IPS DF 6.9 (cell line): ENCODE measurements at regions not wholly inside any gene's neighbourhood (a gene's known extent, or its start where the extent isn't known, plus 50 kb on each side); places are given as distances from the start of the nearest gene placed in this dataset.

Experiments used
- DNase-seq: peaks from one replicate; pipeline ENCODE4 v3.0.0-alpha.2; 2013; ENCODE audit warnings: low read depth, low spot score
- H3K27ac ChIP-seq: one replicate; pipeline ENCODE4 v1.5.1; 2013; ENCODE audit warnings: low read length, control low read depth
- H3K27me3 ChIP-seq: 2 replicates; pipeline ENCODE4 v1.6.1; 2013; ENCODE audit warnings: mild to moderate bottlenecking, low read length; ENCODE audit not compliant: control insufficient read depth, insufficient read depth
- H3K36me3 ChIP-seq: 2 replicates; pipeline ENCODE4 v1.6.1; 2013; ENCODE audit warnings: low read length; ENCODE audit not compliant: control insufficient read depth, insufficient read depth
- H3K4me1 ChIP-seq: 2 replicates; pipeline ENCODE4 v1.6.1; 2013; ENCODE audit warnings: low read length; ENCODE audit not compliant: control insufficient read depth, insufficient read depth
- H3K4me3 ChIP-seq: 2 replicates; pipeline ENCODE4 v1.5.1; 2013; ENCODE audit warnings: mild to moderate bottlenecking, low read length
- H3K9me3 ChIP-seq: 2 replicates; pipeline ENCODE4 v1.6.1; 2013; ENCODE audit warnings: low read length, inconsistent platforms; ENCODE audit not compliant: control insufficient read depth, insufficient read depth
- WGBS: extraction: QIAGEN DNeasy Blood & Tissue Kit; methylation state at CpG from one replicate; pipeline ENCODE4 v1.1.7; 2013; ENCODE audit warnings: mixed read lengths, missing lambda C conversion rate; ENCODE audit not compliant: insufficient read length, insufficient coverage; 5-methylcytosine and 5-hydroxymethylcytosine counted together

DNA sequence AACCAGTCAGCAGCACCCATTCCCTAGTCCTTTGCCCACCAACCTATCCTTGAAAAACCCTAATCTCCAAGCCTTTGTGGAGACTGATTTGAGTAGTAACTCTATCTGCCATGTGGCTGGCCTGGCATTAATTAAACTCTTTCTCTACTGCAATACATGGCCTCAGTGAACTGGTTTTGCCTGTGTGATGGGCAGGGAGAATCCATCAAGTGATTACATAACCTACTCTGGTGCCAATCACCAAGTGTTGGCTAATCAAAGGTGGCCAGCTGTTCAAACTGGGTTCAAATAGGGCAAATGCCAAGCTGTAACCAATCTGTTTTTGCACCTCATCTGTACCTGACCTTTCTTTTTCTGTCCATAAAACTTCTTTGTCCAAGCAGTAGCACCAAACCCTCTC is 139.8 kb upstream of the XPO1 start:
- Histone ChIP-seq H3K9me3 (no peaks in the 10 kb centered on the region), H3K36me3 (no peaks in the 10 kb centered on the region), H3K4me3 (no peak overlapping the region), H3K4me1 (no peaks in the 10 kb centered on the region), H3K27ac (no peak overlapping the region), H3K27me3 (no peaks in the 10 kb centered on the region)
- DNase-seq: no peak

- no peaks in the 10 kb centered on the region for H3K27me3 ChIP-seq
- no peaks in the 10 kb centered on the region for H3K36me3 ChIP-seq
- no peaks in the 10 kb centered on the region for H3K4me1 ChIP-seq
- DNase-seq: no peak
- WGBS: no CpG with 5 or more reads among the region's 1 CpG
- H3K4me3 ChIP-seq: no peak overlapping the region
- no peak overlapping the region for H3K27ac ChIP-seq
- no peaks in the 10 kb centered on the region for H3K9me3 ChIP-seq
Observed at GRCh38 chr2:61677306-61677705, 139.2 kb upstream of the XPO1 start.

DNA sequence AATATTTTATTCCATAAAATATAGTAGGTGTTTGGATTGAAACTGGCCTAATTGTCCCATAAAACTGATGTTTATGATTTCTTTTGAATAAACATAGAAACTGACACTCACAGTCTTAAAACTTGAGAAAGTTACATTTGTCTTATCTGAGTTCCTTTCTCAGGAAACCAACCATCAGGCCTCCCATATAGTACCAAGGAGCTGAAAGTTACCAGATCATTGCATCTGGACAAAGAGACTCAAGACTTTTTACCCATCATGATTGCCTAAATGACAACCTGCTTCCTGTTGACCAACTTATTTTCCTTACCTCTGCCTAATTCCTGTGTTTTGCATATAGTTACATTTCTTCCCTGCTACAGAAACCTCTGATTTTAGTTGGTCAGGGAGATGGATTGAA is 137.0 kb upstream of the XPO1 start:
- H3K27me3 ChIP-seq: no peaks in the 10 kb centered on the region
- H3K36me3 ChIP-seq: no peaks in the 10 kb centered on the region
- H3K4me3 ChIP-seq: no peak overlapping the region
- DNase-seq: no peak
- no peak overlapping the region for H3K27ac ChIP-seq
- H3K9me3 ChIP-seq: no peaks in the 10 kb centered on the region
- H3K4me1 ChIP-seq: peaks cover 5% of the 10 kb centered on the region

DNA sequence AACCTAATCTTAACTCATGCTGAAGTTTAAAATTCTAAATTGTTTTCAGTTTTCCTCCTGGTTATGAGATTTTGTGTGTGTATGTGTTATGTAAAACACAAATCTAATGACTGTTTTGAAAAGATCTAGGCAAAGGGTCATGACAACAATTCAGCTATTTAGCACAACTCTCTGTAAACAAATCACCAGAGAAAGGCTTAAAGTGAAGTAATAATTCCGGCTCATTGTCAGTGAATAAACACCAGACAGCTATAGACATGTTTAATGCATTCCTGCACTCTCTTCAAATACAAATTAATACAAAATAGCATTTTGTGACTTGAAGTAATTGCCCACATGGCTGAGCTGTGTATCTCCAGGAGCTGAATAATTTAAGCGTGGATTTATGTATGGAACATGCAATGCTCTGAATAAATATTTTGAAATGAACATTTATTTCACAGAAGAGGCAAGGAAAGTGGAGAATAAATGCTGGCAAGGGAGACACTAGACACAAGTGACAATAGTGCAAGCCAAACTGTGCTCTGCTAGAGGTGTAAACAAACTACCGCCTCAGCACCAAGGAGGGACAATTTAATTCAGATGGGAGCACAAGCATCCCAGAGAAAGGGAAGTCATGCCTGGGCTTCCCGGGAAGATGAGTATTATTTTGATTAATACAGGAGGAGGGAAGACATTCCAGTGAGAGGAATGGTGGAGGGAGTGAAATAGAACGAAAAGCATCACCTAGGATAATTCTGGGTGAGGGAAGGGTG is 133.6 kb upstream of the XPO1 start:
- no peak for DNase-seq
- Histone ChIP-seq H3K4me3 (no peak overlapping the region), H3K27me3 (no peaks in the 10 kb centered on the region), H3K4me1 (peaks cover 5% of the 10 kb centered on the region), H3K36me3 (no peaks in the 10 kb centered on the region), H3K9me3 (no peaks in the 10 kb centered on the region), H3K27ac (no peak overlapping the region)
- 88% methylated on average over 1 of the region's 5 CpGs for WGBS

GRCh38 chr2:61670591-61671501 is 132.7 kb upstream of the XPO1 start:
- H3K9me3 ChIP-seq: no peaks in the 10 kb centered on the region
- H3K27me3 ChIP-seq: no peaks in the 10 kb centered on the region
- peaks cover 5% of the 10 kb centered on the region for H3K4me1 ChIP-seq
- WGBS: no CpG with 5 or more reads among the region's 3 CpGs
- DNase-seq: no peak
- H3K36me3 ChIP-seq: no peaks in the 10 kb centered on the region
- H3K27ac ChIP-seq: no peak overlapping the region
- no peak overlapping the region for H3K4me3 ChIP-seq

DNA sequence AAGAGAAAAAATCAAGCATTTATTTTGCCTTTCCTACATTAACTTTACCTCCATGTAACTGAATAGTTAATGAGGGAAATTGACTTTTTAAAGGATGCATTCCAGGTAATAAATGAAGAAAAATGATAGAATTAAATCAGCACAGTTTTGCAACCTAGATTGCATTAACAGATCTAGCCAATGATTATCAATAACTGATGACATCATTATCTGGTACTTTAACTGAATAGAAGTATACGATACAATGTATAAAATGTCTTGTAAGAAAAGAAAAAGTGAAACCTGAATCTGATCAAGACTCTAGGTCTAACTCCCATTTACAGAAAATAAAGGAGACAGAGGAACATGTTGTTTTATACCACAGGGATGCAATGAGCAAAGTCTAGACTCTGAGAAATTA is 126.0 kb upstream of the XPO1 start:
- no peak overlapping the region for H3K27ac ChIP-seq
- no peaks in the 10 kb centered on the region for H3K27me3 ChIP-seq
- no peaks in the 10 kb centered on the region for H3K36me3 ChIP-seq
- no peak for DNase-seq
- H3K9me3 ChIP-seq: no peaks in the 10 kb centered on the region
- no peak overlapping the region for H3K4me3 ChIP-seq
- no peaks in the 10 kb centered on the region for H3K4me1 ChIP-seq
- no CpG with 5 or more reads among the region's 1 CpG for WGBS

DNA sequence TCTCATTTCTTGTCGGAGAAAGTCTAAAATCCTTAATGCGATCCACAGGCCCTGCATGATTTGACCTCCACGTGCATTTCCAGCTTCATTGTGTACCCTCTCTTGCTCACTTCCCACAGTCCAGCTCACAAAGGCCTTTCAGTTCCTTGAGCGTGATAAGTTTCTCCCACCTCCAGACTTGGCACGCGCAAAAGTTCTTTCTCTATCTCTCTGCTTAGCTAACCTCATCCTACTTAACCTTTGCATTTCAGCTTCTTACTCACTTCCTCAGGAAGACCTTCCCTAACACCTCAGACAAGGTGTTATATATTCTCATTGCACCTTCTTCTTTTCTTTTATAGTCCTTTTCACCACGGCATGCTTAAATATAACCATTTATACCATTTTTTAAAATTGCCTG is 124.8 kb upstream of the XPO1 start:
- Histone ChIP-seq H3K4me1 (no peaks in the 10 kb centered on the region), H3K27me3 (no peaks in the 10 kb centered on the region), H3K4me3 (no peak overlapping the region), H3K9me3 (no peaks in the 10 kb centered on the region), H3K27ac (no peak overlapping the region), H3K36me3 (no peaks in the 10 kb centered on the region)
- no peak for DNase-seq
- 100% methylated on average over 1 of the region's 7 CpGs for WGBS

- H3K27me3 ChIP-seq: no peaks in the 10 kb centered on the region
- H3K4me1 ChIP-seq: no peaks in the 10 kb centered on the region
- WGBS: no CpG with 5 or more reads among the region's 4 CpGs
- no peaks in the 10 kb centered on the region for H3K9me3 ChIP-seq
- no peaks in the 10 kb centered on the region for H3K36me3 ChIP-seq
- no peak for DNase-seq
- H3K27ac ChIP-seq: no peak overlapping the region
- H3K4me3 ChIP-seq: no peak overlapping the region
Observed at GRCh38 chr2:61660511-61661388, 122.6 kb upstream of the XPO1 start.

- Histone ChIP-seq H3K4me1 (no peaks in the 10 kb centered on the region), H3K4me3 (no peak overlapping the region), H3K9me3 (no peaks in the 10 kb centered on the region), H3K27me3 (no peaks in the 10 kb centered on the region), H3K27ac (no peak overlapping the region), H3K36me3 (no peaks in the 10 kb centered on the region)
- no CpG with 5 or more reads among the region's 3 CpGs for WGBS
- DNase-seq: peak; percentile 45
Observed at GRCh38 chr2:61658841-61659780, 121.0 kb upstream of the XPO1 start.
